IMR-90 (cell line): ENCODE measurements at regions not wholly inside any gene's neighbourhood (a gene's known extent, or its start where the extent isn't known, plus 50 kb on each side); places are given as distances from the start of the nearest gene placed in this dataset.

Experiments used
- ATAC-seq: fragments of 200-7000 bp; cut with Tn5 transposase; 2 replicates; pipeline ENCODE4 v1.9.1; 2020; ENCODE audit warnings: low read depth, mild to moderate bottlenecking, moderate library complexity
- BruUV-seq: library from RNA; stranded (reverse); fragments of 400-500 nt; replicated peaks from 2 replicates; lab custom pipeline; 2021; lab: Mats Ljungman, UMichigan
- CTCF ChIA-PET: fragments of 300-600 bp; formaldehyde crosslinking; extraction: SDS; loops from one replicate; lab custom pipeline; 2021; ENCODE audit warnings: antibody characterized with exemption; lab: Yijun Ruan, JAX
- POLR2A ChIA-PET: fragments of 300-600 bp; sonication (Branson Sonifier 250); formaldehyde crosslinking; loops from one replicate; lab custom pipeline; 2022; ENCODE audit warnings: antibody characterized with exemption; ENCODE audit not compliant: unreplicated experiment; lab: Charles Lee
- DNase-seq: peaks from one replicate; pipeline ENCODE4 v3.0.0; 2013
- H2AFZ ChIP-seq: replicated peaks from 2 replicates; pipeline ENCODE3; 2013; ENCODE audit warnings: low read length, mild to moderate bottlenecking; ENCODE audit not compliant: poor library complexity
- H2AK5ac ChIP-seq: 2 replicates; pipeline ENCODE4 v1.6.1; 2013; ENCODE audit warnings: low read depth, low read length, inconsistent platforms
- H2AK9ac ChIP-seq: replicated peaks from 2 replicates; pipeline ENCODE3; 2013; ENCODE audit warnings: mild to moderate bottlenecking, low read depth, low read length, moderate library complexity; ENCODE audit not compliant: poor library complexity
- H2BK120ac ChIP-seq: 2 replicates; pipeline ENCODE4 v1.6.1; 2013; ENCODE audit warnings: low read depth, low read length, inconsistent platforms
- H2BK15ac ChIP-seq: 3 replicates; pipeline ENCODE4 v1.6.1; 2013; ENCODE audit warnings: low read depth, low read length, inconsistent platforms
- H2BK20ac ChIP-seq: 2 replicates; pipeline ENCODE4 v1.6.1; 2013; ENCODE audit warnings: low read depth, mild to moderate bottlenecking, inconsistent platforms, low read length, moderate library complexity
- H2BK5ac ChIP-seq: 2 replicates; pipeline ENCODE4 v1.6.1; 2013; ENCODE audit warnings: mild to moderate bottlenecking, low read depth, low read length, inconsistent platforms; ENCODE audit not compliant: poor library complexity, severe bottlenecking
- H3K14ac ChIP-seq: replicated peaks from 2 replicates; pipeline ENCODE4 v1.6.1; 2013; ENCODE audit warnings: low read depth, low read length, inconsistent platforms
- H3K18ac ChIP-seq: 2 replicates; pipeline ENCODE4 v1.6.1; 2013; ENCODE audit warnings: low read depth, low read length, control low read depth
- H3K23ac ChIP-seq: 2 replicates; pipeline ENCODE4 v1.6.1; 2013; ENCODE audit warnings: low read depth, low read length, inconsistent platforms
- H3K27ac ChIP-seq: 2 replicates; pipeline ENCODE4 v1.5.1; 2013; ENCODE audit warnings: mild to moderate bottlenecking, control low read depth, low read length; ENCODE audit not compliant: insufficient read depth
- H3K27me3 ChIP-seq: 2 replicates; pipeline ENCODE4 v1.6.1; 2013; ENCODE audit warnings: low read length; ENCODE audit not compliant: control insufficient read depth, insufficient read depth
- H3K36me3 ChIP-seq: 2 replicates; pipeline ENCODE4 v1.6.1; 2013; ENCODE audit warnings: low read length, mixed read lengths; ENCODE audit not compliant: control insufficient read depth, insufficient read depth
- H3K4ac ChIP-seq: 2 replicates; pipeline ENCODE4 v1.6.1; 2013; ENCODE audit warnings: low read depth, low read length, inconsistent platforms
- H3K4me1 ChIP-seq: 2 replicates; pipeline ENCODE4 v1.6.1; 2013; ENCODE audit warnings: low read length, mixed read lengths; ENCODE audit not compliant: control insufficient read depth, insufficient read depth
- H3K4me2 ChIP-seq: 2 replicates; pipeline ENCODE4 v1.6.1; 2013; ENCODE audit warnings: low read depth, mild to moderate bottlenecking, control low read depth, low read length, moderate library complexity
- H3K4me3 ChIP-seq: 2 replicates; pipeline ENCODE4 v1.5.1; 2013; ENCODE audit warnings: low read depth, mild to moderate bottlenecking, control low read depth, low read length, moderate library complexity; ENCODE audit not compliant: insufficient read depth
- H3K56ac ChIP-seq: 2 replicates; pipeline ENCODE4 v1.6.1; 2013; ENCODE audit warnings: low read length, inconsistent platforms; ENCODE audit not compliant: insufficient read depth; ENCODE audit errors: extremely low read depth
- H3K79me1 ChIP-seq, 2 experiments: 2 replicates each; pipeline ENCODE4 v1.6.1; 2013; ENCODE audit warnings: low read length in 2 of 2, inconsistent platforms in 1 of 2, low read depth in 1 of 2
- H3K9ac ChIP-seq: 2 replicates; pipeline ENCODE4 v1.6.1; 2013; ENCODE audit warnings: low read depth, low read length, control low read depth
- H3K9me1 ChIP-seq: 2 replicates; pipeline ENCODE4 v1.6.1; 2013; ENCODE audit warnings: low read length, inconsistent platforms; ENCODE audit not compliant: insufficient read depth
- H3K9me3 ChIP-seq: 2 replicates; pipeline ENCODE4 v1.6.1; 2013; ENCODE audit warnings: low read length; ENCODE audit not compliant: control insufficient read depth, insufficient read depth
- H4K20me1 ChIP-seq: 2 replicates; pipeline ENCODE4 v1.6.1; 2013; ENCODE audit warnings: low read length, inconsistent platforms; ENCODE audit not compliant: insufficient read depth
- H4K5ac ChIP-seq: 2 replicates; pipeline ENCODE4 v1.6.1; 2013; ENCODE audit warnings: mild to moderate bottlenecking, low read depth, low read length, control low read depth
- H4K8ac ChIP-seq, 2 experiments: 2 replicates each; pipeline ENCODE4 v1.6.1; 2013; ENCODE audit warnings: low read depth in 2 of 2, low read length in 2 of 2, control low read depth in 1 of 2, inconsistent platforms in 1 of 2
- H4K91ac ChIP-seq: 2 replicates; pipeline ENCODE4 v1.6.1; 2013; ENCODE audit warnings: low read depth, low read length, inconsistent platforms; ENCODE audit not compliant: insufficient read depth
- BHLHE40 ChIP-seq: fragments of 150-350 bp; IDR thresholded peaks from 2 replicates; pipeline ENCODE4 v1.6.1; 2016; ENCODE audit warnings: mild to moderate bottlenecking, low read depth, low read length
- CEBPB ChIP-seq: IDR thresholded peaks from 2 replicates; pipeline ENCODE4 v1.6.1; 2012; ENCODE audit warnings: low read depth, low read length, improper control_type of control experiment
- CHD1 ChIP-seq: IDR thresholded peaks from 2 replicates; pipeline ENCODE4 v1.6.1; 2012; ENCODE audit warnings: low read depth, low read length, improper control_type of control experiment
- CTCF ChIP-seq: conservative IDR thresholded peaks from 2 replicates; pipeline ENCODE4 v1.5.1; 2012; ENCODE audit warnings: mild to moderate bottlenecking, low read depth, low read length, improper control_type of control experiment
- ELK1 ChIP-seq: fragments of 150-350 bp; IDR thresholded peaks from 2 replicates; pipeline ENCODE4 v1.6.1; 2016; ENCODE audit warnings: low read depth, mild to moderate bottlenecking, low read length, moderate library complexity, borderline replicate concordance
- FOS ChIP-seq: fragments of 150-350 bp; IDR thresholded peaks from 2 replicates; pipeline ENCODE4 v1.6.1; 2016; ENCODE audit warnings: low read depth, low read length
- MAFK ChIP-seq: IDR thresholded peaks from 2 replicates; pipeline ENCODE4 v1.6.1; 2012; ENCODE audit warnings: low read depth, low read length, improper control_type of control experiment
- MAZ ChIP-seq: IDR thresholded peaks from 2 replicates; pipeline ENCODE4 v1.6.1; 2012; ENCODE audit warnings: low read depth, mild to moderate bottlenecking, low read length, improper control_type of control experiment, moderate library complexity, borderline replicate concordance
- MXI1 ChIP-seq: IDR thresholded peaks from 2 replicates; pipeline ENCODE4 v1.6.1; 2012; ENCODE audit warnings: low read depth, mild to moderate bottlenecking, low read length, moderate library complexity, borderline replicate concordance
- NFE2L2 ChIP-seq: fragments of 150-350 bp; IDR thresholded peaks from 2 replicates; pipeline ENCODE4 v1.6.1; 2016; ENCODE audit warnings: low read depth, mild to moderate bottlenecking, low read length
- POLR2A ChIP-seq: IDR thresholded peaks from 2 replicates; pipeline ENCODE4 v1.6.1; 2012; ENCODE audit warnings: mild to moderate bottlenecking, low read depth, low read length
- RAD21 ChIP-seq: IDR thresholded peaks from 2 replicates; pipeline ENCODE4 v1.6.1; 2012; ENCODE audit warnings: low read length, improper control_type of control experiment
- RCOR1 ChIP-seq: IDR thresholded peaks from 2 replicates; pipeline ENCODE4 v1.6.1; 2012; ENCODE audit warnings: mild to moderate bottlenecking, low read length, improper control_type of control experiment; ENCODE audit not compliant: insufficient replicate concordance
- RFX5 ChIP-seq: IDR thresholded peaks from 2 replicates; pipeline ENCODE4 v1.8.0; 2012; ENCODE audit warnings: low read depth, mild to moderate bottlenecking, low read length, moderate library complexity
- SMC3 ChIP-seq: fragments of 150-350 bp; IDR thresholded peaks from 2 replicates; pipeline ENCODE4 v1.6.1; 2016; ENCODE audit warnings: low read depth, mild to moderate bottlenecking, antibody characterized with exemption, low read length, moderate library complexity
- USF2 ChIP-seq: fragments of 150-350 bp; IDR thresholded peaks from 2 replicates; pipeline ENCODE4 v1.6.1; 2017; ENCODE audit warnings: mild to moderate bottlenecking, antibody characterized with exemption, low read length, low read depth
- WGBS, 2 experiments: methylation state at CpG; one replicate each; pipeline versions ENCODE4 v1.1.5 to v1.1.7; 2013; ENCODE audit warnings: missing lambda C conversion rate in 2 of 2; ENCODE audit not compliant: insufficient read length in 1 of 2; ENCODE audit errors: extremely low coverage in 2 of 2; 5-methylcytosine and 5-hydroxymethylcytosine counted together
- dilution Hi-C: fragments of 300-500 bp; cut with HindIII; formaldehyde crosslinking; loops from one replicate; pipeline ENCODE4 v1.14.3; 2018; ENCODE audit warnings: low sequenced_read_pairs; ENCODE audit not compliant: unreplicated experiment
- in situ Hi-C: fragments of 300-500 bp; cut with MboI; formaldehyde crosslinking; loops from 3 replicates; pipeline ENCODE4 v1.14.3; 2019; ENCODE audit warnings: low sequenced_read_pairs, inconsistent platforms, mixed read lengths
- intact Hi-C: fragments of 100-400 bp; cut with micrococcal nuclease; formaldehyde crosslinking; loops from 2 replicates; pipeline ENCODE4 v1.10.0; 2022

GRCh38 chr12:111193977-111194702, 174.8 kb downstream of the PHETA1 start:
- Histone ChIP-seq H3K4me3 (no peak overlapping the region), H4K91ac (no peak overlapping the region), H3K27me3 (peaks cover 3% of the 10 kb centered on the region), H3K9me1 (no peaks in the 10 kb centered on the region), H2BK120ac (no peak overlapping the region), H3K9me3 (no peaks in the 10 kb centered on the region), H3K4ac (no peak overlapping the region), H4K20me1 (no peaks in the 10 kb centered on the region), H3K4me2 (no peak overlapping the region), H3K36me3 (no peaks in the 10 kb centered on the region), H3K9ac (no peak overlapping the region), H2AK5ac (no peak overlapping the region), H2AFZ (no peak overlapping the region), H3K23ac (no peak overlapping the region), H2AK9ac (no peak overlapping the region), H3K18ac (no peak overlapping the region), H3K56ac (no peak overlapping the region), H3K79me1 (no peaks in the 10 kb centered on the region), H2BK5ac (no peak overlapping the region), H3K4me1 (no peaks in the 10 kb centered on the region), H4K5ac (no peak overlapping the region), H3K14ac (no peak overlapping the region), H4K8ac (no peak overlapping the region), H3K27ac (no peak overlapping the region), H2BK15ac (no peak overlapping the region), H2BK20ac (no peak overlapping the region)
- BruUV-seq, result no TSS peak
- ChIA-PET POLR2A (no interaction called here), CTCF (no interaction called here)
- TF ChIP-seq FOS, result no peak
- no peak for TF ChIP-seq POLR2A
- no peak for TF ChIP-seq CEBPB
- no peak for TF ChIP-seq CTCF
- TF ChIP-seq MAZ, result no peak
- no peak for TF ChIP-seq MAFK
- TF ChIP-seq ELK1, result no peak
- TF ChIP-seq CHD1, result no peak
- no peak for TF ChIP-seq RFX5
- no peak for TF ChIP-seq RCOR1
- no peak for TF ChIP-seq NFE2L2
- no peak for TF ChIP-seq BHLHE40
- no peak for TF ChIP-seq SMC3
- no peak for TF ChIP-seq MXI1
- no peak for TF ChIP-seq USF2
- no peak for TF ChIP-seq RAD21
- ATAC-seq (no peak), DNase-seq (no peak)
- dilution Hi-C loops (no loop called here), intact Hi-C loops (no loop called here), in situ Hi-C loops (no loop called here)
- WGBS, 2 experiments, result 74% methylated on average over 3 of the region's 15 CpGs; no CpG with 5 or more reads in 1 of the 2 experiments
